ENCODE measurements at regions not wholly inside any gene's neighbourhood (a gene's known extent, or its start where the extent isn't known, plus 50 kb on each side); places are given as distances from the start of the nearest gene placed in this dataset.

- Histone ChIP-seq H3K4me1 (ENCODE audit: insufficient read depth, low read length) (no peaks in the 10 kb centered on the region), H3K27ac (ENCODE audit: low read depth in 1 of 2, low read length in 2 of 2) (no peak overlapping the region), H3K27me3 (ENCODE audit: control insufficient read depth in 1 of 2, insufficient read depth in 2 of 2, low read length in 2 of 2) (peaks cover 0 to 3% of the 10 kb centered on the region in 2 experiments), H3K4me3 (ENCODE audit: low read length) (no peak overlapping the region), H3K36me3 (ENCODE audit: insufficient read depth, low read length) (no peaks in the 10 kb centered on the region), H3K9me3 (ENCODE audit: control insufficient read depth in 1 of 2, insufficient read depth in 1 of 2, low read length in 2 of 2) (peaks cover 0 to 3% of the 10 kb centered on the region in 2 experiments)
- H3K9me3 Mint-ChIP-seq = no peaks in the 10 kb centered on the region
- H3K4me3 Mint-ChIP-seq = no peak overlapping the region
- peaks cover 5% of the 10 kb centered on the region for H3K27me3 Mint-ChIP-seq
- no peak overlapping the region for H3K27ac Mint-ChIP-seq
- CTCF ChIA-PET = no interaction called here
- no peak for ATAC-seq (ENCODE audit: poor library complexity)
- POLR2A ChIA-PET = no interaction called here
- H3K4me1 Mint-ChIP-seq (ENCODE audit: low read depth) = no peaks in the 10 kb centered on the region
- no peak for TF ChIP-seq CTCF (IDR thresholded peaks at IDR 0.05)
- intact Hi-C loops (cut with DNase I, micrococcal nuclease) = no loop called here
- peak in 2 of 14 experiments; percentile 33 to 35 for DNase-seq
- no peaks in the 10 kb centered on the region for H3K36me3 Mint-ChIP-seq (ENCODE audit: low read depth)
Measured at GRCh38 chr18:10057401-10057893, 143.6 kb downstream of the VAPA start.

- ATAC-seq (ENCODE audit: poor library complexity) = no peak
- Histone ChIP-seq H3K27ac (ENCODE audit: low read depth in 1 of 2, low read length in 2 of 2) (no peak overlapping the region), H3K4me3 (ENCODE audit: low read length) (no peak overlapping the region), H3K9me3 (ENCODE audit: control insufficient read depth in 1 of 2, insufficient read depth in 1 of 2, low read length in 2 of 2) (peaks cover 0 to 3% of the 10 kb centered on the region in 2 experiments), H3K4me1 (ENCODE audit: insufficient read depth, low read length) (no peaks in the 10 kb centered on the region), H3K27me3 (ENCODE audit: control insufficient read depth in 1 of 2, insufficient read depth in 2 of 2, low read length in 2 of 2) (no peaks in the 10 kb centered on the region), H3K36me3 (ENCODE audit: insufficient read depth, low read length) (no peaks in the 10 kb centered on the region)
- Mint-ChIP-seq H3K4me1 (ENCODE audit: low read depth) (no peaks in the 10 kb centered on the region), H3K36me3 (ENCODE audit: low read depth) (no peaks in the 10 kb centered on the region), H3K9me3 (no peaks in the 10 kb centered on the region), H3K27ac (no peak overlapping the region), H3K27me3 (peaks cover 5% of the 10 kb centered on the region), H3K4me3 (no peak overlapping the region)
- TF ChIP-seq CTCF (IDR thresholded peaks at IDR 0.05) = no peak
- intact Hi-C loops (cut with DNase I, micrococcal nuclease) = no loop called here
- peak in 2 of 14 experiments; percentile 19 to 31 for DNase-seq
- ChIA-PET CTCF (no interaction called here), POLR2A (no interaction called here)
Measured at GRCh38 chr18:10057894-10058791, 144.3 kb downstream of the VAPA start.

GRCh38 chr18:10059610-10060468 lies 146.0 kb downstream of the VAPA start:
- H3K27me3 Mint-ChIP-seq = peaks cover 5% of the 10 kb centered on the region
- Histone ChIP-seq H3K4me3 (ENCODE audit: low read length) (no peak overlapping the region), H3K4me1 (ENCODE audit: insufficient read depth, low read length) (no peaks in the 10 kb centered on the region), H3K27ac (ENCODE audit: low read depth in 1 of 2, low read length in 2 of 2) (no peak overlapping the region), H3K36me3 (ENCODE audit: insufficient read depth, low read length) (no peaks in the 10 kb centered on the region), H3K27me3 (ENCODE audit: control insufficient read depth in 1 of 2, insufficient read depth in 2 of 2, low read length in 2 of 2) (peaks cover 0 to 3% of the 10 kb centered on the region in 2 experiments), H3K9me3 (ENCODE audit: control insufficient read depth in 1 of 2, insufficient read depth in 1 of 2, low read length in 2 of 2) (peaks cover 0 to 3% of the 10 kb centered on the region in 2 experiments)
- H3K4me1 Mint-ChIP-seq (ENCODE audit: low read depth) = no peaks in the 10 kb centered on the region
- DNase-seq (no peak), ATAC-seq (ENCODE audit: poor library complexity) (no peak)
- no peaks in the 10 kb centered on the region for H3K36me3 Mint-ChIP-seq (ENCODE audit: low read depth)
- ChIA-PET CTCF (no interaction called here), POLR2A (no interaction called here)
- TF ChIP-seq CTCF (IDR thresholded peaks at IDR 0.05) = no peak
- H3K9me3 Mint-ChIP-seq = no peaks in the 10 kb centered on the region
- H3K4me3 Mint-ChIP-seq = no peak overlapping the region
- intact Hi-C loops (cut with DNase I, micrococcal nuclease) = no loop called here
- no peak overlapping the region for H3K27ac Mint-ChIP-seq
